B cell (primary cell): ENCODE measurements at regions not wholly inside any gene's neighbourhood (a gene's known extent, or its start where the extent isn't known, plus 50 kb on each side); places are given as distances from the start of the nearest gene placed in this dataset.

Source experiments
- ATAC-seq: fragments of 200-7000 bp; cut with Tn5 transposase; one replicate; pipeline ENCODE4 v1.10.0; 2021; ENCODE audit warnings: low read depth, mild to moderate bottlenecking, moderate number of reproducible peaks, moderate library complexity
- CTCF ChIA-PET: fragments of 350-600 bp; sonication (Branson Sonifier 250); formaldehyde crosslinking; loops from one replicate; lab custom pipeline; 2021; ENCODE audit warnings: antibody characterized with exemption, inconsistent platforms; lab: Charles Lee
- POLR2A ChIA-PET: fragments of 350-600 bp; sonication (Branson Sonifier 250); formaldehyde crosslinking; loops from one replicate; lab custom pipeline; 2021; ENCODE audit warnings: antibody characterized with exemption; lab: Charles Lee
- DNase-seq: peaks from one replicate; pipeline ENCODE4 v3.0.0; 2013
- H2AFZ ChIP-seq: 2 replicates; pipeline ENCODE4 v1.6.1; 2012; ENCODE audit warnings: mild to moderate bottlenecking, low read depth, low read length; ENCODE audit not compliant: insufficient read depth, poor library complexity, severe bottlenecking
- H3K27ac ChIP-seq, 2 donors: 1 replicate in 1 of 2; 2 replicates in 1 of 2; pipeline ENCODE4 v1.5.1; 2012 to 2013; ENCODE audit warnings: low read length in 2 of 2, mild to moderate bottlenecking in 2 of 2, moderate library complexity in 1 of 2
- H3K27me3 ChIP-seq, 4 experiments: fragments of 200-600 bp in 1 of 4; sonication (generic) in 1 of 4; replicated peaks in 1 of 4; 1 replicate in 2 of 4; 2 replicates in 2 of 4; pipeline versions ENCODE4 v1.6.1 to v1.7.0; 2013 to 2016; ENCODE audit warnings: low read length in 3 of 4, mild to moderate bottlenecking in 2 of 4, mixed read lengths in 1 of 4, moderate library complexity in 1 of 4; ENCODE audit not compliant: insufficient read depth in 4 of 4, control insufficient read depth in 3 of 4; ENCODE audit errors: control extremely low read depth in 1 of 4
- H3K36me3 ChIP-seq, 2 experiments: replicated peaks in 1 of 2; 1 replicate in 1 of 2; 2 replicates in 1 of 2; pipeline versions ENCODE4 v1.6.1 to v1.7.1; 2013; ENCODE audit warnings: low read length in 1 of 2; ENCODE audit not compliant: insufficient read depth in 2 of 2, control insufficient read depth in 1 of 2; ENCODE audit errors: control extremely low read depth in 1 of 2, extremely low read depth in 1 of 2
- H3K4me1 ChIP-seq, 2 donors: fragments of 200-600 bp in 1 of 2; sonication (generic) in 1 of 2; 1 replicate in 1 of 2; 2 replicates in 1 of 2; pipeline versions ENCODE4 v1.5.1 to v1.6.1; 2013 to 2017; ENCODE audit warnings: low read length in 2 of 2; ENCODE audit not compliant: control insufficient read depth in 2 of 2, insufficient read depth in 2 of 2
- H3K4me2 ChIP-seq: replicated peaks from 2 replicates; pipeline ENCODE3; 2012; ENCODE audit warnings: mild to moderate bottlenecking, low read depth, low read length; ENCODE audit not compliant: poor library complexity, severe bottlenecking
- H3K4me3 ChIP-seq, 5 experiments: fragments of 200-600 bp in 1 of 5; sonication (generic) in 1 of 5; 1 replicate in 3 of 5; 2 replicates in 2 of 5; pipeline versions ENCODE4 v1.5.1 to v1.7.0; 2011 to 2016; ENCODE audit warnings: low read length in 4 of 5, mild to moderate bottlenecking in 4 of 5, low read depth in 2 of 5, control low read depth in 1 of 5, moderate library complexity in 1 of 5; ENCODE audit not compliant: insufficient read depth in 1 of 5; ENCODE audit errors: control extremely low read depth in 1 of 5, extremely low read depth in 1 of 5
- H3K79me2 ChIP-seq: fragments of 200-600 bp; sonication (generic); one replicate; pipeline ENCODE4 v1.6.0; 2016; ENCODE audit warnings: low read length; ENCODE audit not compliant: control insufficient read depth, insufficient read depth
- H3K9ac ChIP-seq: fragments of 200-600 bp; sonication (generic); 2 replicates; pipeline ENCODE4 v1.6.1; 2017; ENCODE audit warnings: mild to moderate bottlenecking, low read length, moderate library complexity
- H3K9me3 ChIP-seq, 3 donors: one replicate each; pipeline versions ENCODE4 v1.6.1 to v1.7.1; 2013; ENCODE audit warnings: low read length in 2 of 3; ENCODE audit not compliant: control insufficient read depth in 2 of 3, insufficient read depth in 1 of 3; ENCODE audit errors: control extremely low read depth in 1 of 3
- H4K20me1 ChIP-seq: 2 replicates; pipeline ENCODE4 v1.6.0; 2012; ENCODE audit warnings: mild to moderate bottlenecking, low read length; ENCODE audit not compliant: insufficient read depth, control insufficient read depth, poor library complexity, severe bottlenecking
- H3K27ac Mint-ChIP-seq: one replicate; pipeline ENCODE4 v1.8.0; 2021; ENCODE audit warnings: mixed read lengths
- H3K27me3 Mint-ChIP-seq: one replicate; pipeline ENCODE4 v1.8.0; 2021; ENCODE audit warnings: mixed read lengths
- H3K4me1 Mint-ChIP-seq: one replicate; pipeline ENCODE4 v1.8.0; 2021; ENCODE audit warnings: mixed read lengths
- H3K4me3 Mint-ChIP-seq: one replicate; pipeline ENCODE4 v1.8.0; 2021; ENCODE audit warnings: mixed read lengths
- H3K9me3 Mint-ChIP-seq: one replicate; pipeline ENCODE4 v1.8.0; 2022; ENCODE audit warnings: mixed read lengths; ENCODE audit not compliant: insufficient read depth
- CTCF ChIP-seq: fragments of 200-600 bp; IDR thresholded peaks from one replicate; pipeline ENCODE4 v1.8.0; 2022; ENCODE audit warnings: antibody characterized with exemption, mild to moderate bottlenecking
- EZH2 ChIP-seq: IDR thresholded peaks from 2 replicates; pipeline ENCODE4 v1.6.1; 2012; ENCODE audit warnings: borderline replicate concordance, low read depth, mild to moderate bottlenecking, moderate library complexity, low read length; ENCODE audit not compliant: insufficient read depth, poor library complexity, severe bottlenecking
- WGBS: methylation state at CpG from one replicate; pipeline ENCODE4 v1.1.5; 2013; ENCODE audit warnings: missing lambda C conversion rate; ENCODE audit not compliant: insufficient coverage; 5-methylcytosine and 5-hydroxymethylcytosine counted together
- intact Hi-C: fragments of 100-400 bp; cut with micrococcal nuclease; formaldehyde crosslinking; loops from one replicate; pipeline ENCODE4 v1.10.0; 2022

GRCh38 chr10:8128511-8128910 lies 74.0 kb downstream of the GATA3 start:
- Histone ChIP-seq H3K9ac (no peak overlapping the region), H3K4me3 (no peak overlapping the region), H3K36me3 (no peaks in the 10 kb centered on the region), H3K9me3 (no peaks in the 10 kb centered on the region), H3K4me1 (peaks cover 0 to 5% of the 10 kb centered on the region in 2 donors), H3K27ac (no peak overlapping the region), H3K79me2 (no peaks in the 10 kb centered on the region), H2AFZ (no peak overlapping the region), H3K27me3 (peaks cover 0 to 2% (median 0%) of the 10 kb centered on the region in 4 experiments), H4K20me1 (no peaks in the 10 kb centered on the region), H3K4me2 (no peak overlapping the region)
- TF ChIP-seq CTCF (no peak), EZH2 (no peak)
- ATAC-seq = no peak
- DNase-seq = no peak
- no peak overlapping the region for H3K4me3 Mint-ChIP-seq
- WGBS = 83% methylated on average over 1 of the region's 3 CpGs
- ChIA-PET CTCF (no interaction called here), POLR2A (no interaction called here)
- no peak overlapping the region for H3K27ac Mint-ChIP-seq
- H3K9me3 Mint-ChIP-seq = no peaks in the 10 kb centered on the region
- H3K4me1 Mint-ChIP-seq = peaks cover 3% of the 10 kb centered on the region
- peaks cover 31% of the 10 kb centered on the region for H3K27me3 Mint-ChIP-seq
- intact Hi-C loops = no loop called here

- ChIA-PET POLR2A (no interaction called here), CTCF (no interaction called here)
- TF ChIP-seq CTCF (no peak), EZH2 (no peak)
- no peak overlapping the region for H3K4me2 ChIP-seq
- H3K27ac Mint-ChIP-seq = no peak overlapping the region
- intact Hi-C loops = no loop called here
- H3K27me3 ChIP-seq = peaks cover 0 to 2% (median 0%) of the 10 kb centered on the region in 4 experiments
- no peak overlapping the region for H3K4me3 ChIP-seq
- H3K9me3 ChIP-seq = no peaks in the 10 kb centered on the region
- no peaks in the 10 kb centered on the region for H3K9me3 Mint-ChIP-seq
- H3K4me3 Mint-ChIP-seq = no peak overlapping the region
- no peaks in the 10 kb centered on the region for H3K36me3 ChIP-seq
- H3K79me2 ChIP-seq = no peaks in the 10 kb centered on the region
- H3K4me1 ChIP-seq = peaks cover 0 to 5% of the 10 kb centered on the region in 2 donors
- peaks cover 39% of the 10 kb centered on the region for H3K27me3 Mint-ChIP-seq
- peaks cover 3% of the 10 kb centered on the region for H3K4me1 Mint-ChIP-seq
- H3K9ac ChIP-seq = no peak overlapping the region
- no peaks in the 10 kb centered on the region for H4K20me1 ChIP-seq
- ATAC-seq = no peak
- DNase-seq = no peak
- no peak overlapping the region for H3K27ac ChIP-seq
- 79% methylated on average over 1 of the region's 2 CpGs for WGBS
- H2AFZ ChIP-seq = no peak overlapping the region
These were observed 75.0 kb downstream of the GATA3 start for GRCh38 chr10:8129438-8129837.
